ENCODE measurements at regions not wholly inside any gene's neighbourhood (a gene's known extent, or its start where the extent isn't known, plus 50 kb on each side); places are given as distances from the start of the nearest gene placed in this dataset.

GRCh38 chr13:63696055-63696454 lies 2280.4 kb upstream of the PCDH20 start:
- POLR2A ChIA-PET, result no interaction called here
- Histone ChIP-seq H4K20me1 (replicated peaks; ENCODE audit: control insufficient read depth, extremely low read depth, insufficient read depth, low read length) (no peaks in the 10 kb centered on the region), H3K27me3 (ENCODE audit: control insufficient read depth in 2 of 2, insufficient read depth in 2 of 2, low read length in 2 of 2) (no peaks in the 10 kb centered on the region), H3K36me3 (ENCODE audit: control insufficient read depth in 2 of 2, extremely low read depth in 1 of 2, insufficient read depth in 2 of 2, low read length in 2 of 2) (no peaks in the 10 kb centered on the region), H3K9ac (replicated peaks; ENCODE audit: extremely low read depth, insufficient read depth, low read length) (no peak overlapping the region), H2AFZ (ENCODE audit: low read depth, low read length) (no peak overlapping the region), H3K4me3 (replicated peaks in 1 of 3; ENCODE audit: insufficient read depth in 1 of 3, low read depth in 1 of 3, low read length in 3 of 3) (no peak overlapping the region), H3K79me2 (ENCODE audit: control insufficient read depth, insufficient read depth, low read length) (no peaks in the 10 kb centered on the region), H3K9me1 (replicated peaks; ENCODE audit: control insufficient read depth, extremely low read depth, insufficient read depth, low read length) (no peaks in the 10 kb centered on the region), H3K4me2 (ENCODE audit: insufficient read depth, low read length) (no peak overlapping the region), H3K27ac (ENCODE audit: insufficient read depth, low read depth, low read length) (no peak overlapping the region), H3K9me3 (replicated peaks; ENCODE audit: control insufficient read depth, insufficient read depth, low read length) (no peaks in the 10 kb centered on the region), H3K4me1 (ENCODE audit: control insufficient read depth, extremely low read depth, insufficient read depth, low read length) (no peaks in the 10 kb centered on the region)
- no peak for DNase-seq (ENCODE audit: low read depth, low spot score)
- CTCF ChIA-PET, result interaction anchor here (0.9 kb wide), 1 partner anchor 9 kb away, joined by 3 read pairs; no protein-coding TSS in a partner anchor
- dilution Hi-C loops (cut with MboI; ENCODE audit: extremely low pct_ligation_motif_present, low sequenced_read_pairs) (no loop called here), intact Hi-C loops (cut with micrococcal nuclease) (no loop called here)
- no TSS peak for BruUV-seq (replicated peaks)
- no peak for TF ChIP-seq POLR2A (IDR thresholded peaks at IDR 0.05; ENCODE audit: low read depth, low read length)
- no peak for TF ChIP-seq MAX (IDR thresholded peaks at IDR 0.05; ENCODE audit: insufficient read depth, insufficient read length)
- no peak for TF ChIP-seq CTCF (IDR thresholded peaks at IDR 0.05; ENCODE audit: extremely low read depth in 1 of 2, insufficient read depth in 1 of 2, low read depth in 1 of 2, low read length in 2 of 2)
- TF ChIP-seq JUN (IDR thresholded peaks at IDR 0.05; ENCODE audit: borderline replicate concordance, insufficient read depth, insufficient read length, low read depth), result no peak
- no peak for TF ChIP-seq EZH2 (IDR thresholded peaks at IDR 0.05; ENCODE audit: borderline replicate concordance, low read depth, low read length, severe bottlenecking)
- TF ChIP-seq POLR2AphosphoS5 (IDR thresholded peaks at IDR 0.05; ENCODE audit: insufficient read depth, low read depth, low read length), result no peak
- TF ChIP-seq GATA2 (IDR thresholded peaks at IDR 0.05; ENCODE audit: insufficient read depth, insufficient read length, low read depth, low read length), result no peak
- TF ChIP-seq MYC (IDR thresholded peaks at IDR 0.05; ENCODE audit: low read depth, low read length), result no peak
- no peak for TF ChIP-seq FOS (IDR thresholded peaks at IDR 0.05; ENCODE audit: borderline replicate concordance, insufficient read depth, low read length)
- no peak for FAIRE-seq

Data from endothelial cell of umbilical vein (primary cell).